ENCODE measurements at regions not wholly inside any gene's neighbourhood (a gene's known extent, or its start where the extent isn't known, plus 50 kb on each side); places are given as distances from the start of the nearest gene placed in this dataset.

GRCh38 chr10:2202401-2202800 is 465.1 kb upstream of the ADARB2 start (continued):
- no peak for TF ChIP-seq ZNF462 (CRISPR knock-in tag; IDR thresholded peaks at IDR 0.05)

GRCh38 chr10:2201534-2202099 is 464.3 kb upstream of the ADARB2 start:
- ATAC-seq (peak; percentile 98), DNase-seq (ENCODE audit: low spot score) (peak; percentile 93)
- Histone ChIP-seq H3K27me3 (ENCODE audit: insufficient read depth) (no peaks in the 10 kb centered on the region), H3K79me2 (replicated peaks; ENCODE audit: insufficient read depth) (no peaks in the 10 kb centered on the region), H3F3A (replicated peaks; ENCODE audit: low read depth) (peaks cover 4% of the 10 kb centered on the region; the same call in 1 of the 2 replicates), H3K9me2 (ENCODE audit: insufficient read depth) (peaks cover 7% of the 10 kb centered on the region; the same call in 1 of the 2 replicates), H3K4me1 (ENCODE audit: insufficient read depth) (peaks cover 25% of the 10 kb centered on the region), H2AFZ (no peak overlapping the region), H4K20me1 (replicated peaks; ENCODE audit: insufficient read depth) (no peaks in the 10 kb centered on the region), H3K27ac (ENCODE audit: low read depth) (peak overlapping the region; percentile 95), H3K36me3 (ENCODE audit: insufficient read depth) (0 out of 2 replicates have a peak, but pooled peaks cover 4% of the 10 kb centered on the region), H3K4me3 (no peak overlapping the region), H3K4me2 (peak overlapping the region; percentile 45; the same call in 1 of the 2 replicates)
- Mint-ChIP-seq H3K4me3 (peak overlapping the region; percentile 5; the same call in 1 of the 3 replicates), H3K9me3 (peaks cover 20% of the 10 kb centered on the region), H3K36me3 (ENCODE audit: low read depth) (peaks cover 25% of the 10 kb centered on the region), H3K4me1 (peaks cover 36% of the 10 kb centered on the region), H3K27ac (peak overlapping the region; percentile 95), H3K27me3 (ENCODE audit: insufficient read depth, low read depth, poor library complexity) (peaks cover 2% of the 10 kb centered on the region)
- TF ChIP-seq ZNF331 (CRISPR knock-in tag; IDR thresholded peaks at IDR 0.05; ENCODE audit: low read depth) (no peak), EZH2phosphoT487 (IDR thresholded peaks at IDR 0.05; ENCODE audit: unreplicated experiment) (no peak), ZNF114 (CRISPR knock-in tag; IDR thresholded peaks at IDR 0.05) (0 out of 2 replicates have a peak, but pooled peaks have one; percentile 56), ZNF462 (CRISPR knock-in tag; IDR thresholded peaks at IDR 0.05) (peak; percentile 72; the same call in 1 of the 2 replicates), CREB1 (CRISPR knock-in tag; IDR thresholded peaks at IDR 0.05; ENCODE audit: low read depth) (peak; percentile 48; the same call in 1 of the 2 replicates), NANOG (IDR thresholded peaks at IDR 0.05; ENCODE audit: borderline replicate concordance) (peak; percentile 35; the same call in 1 of the 2 replicates)
